ENCODE measurements at regions not wholly inside any gene's neighbourhood (a gene's known extent, or its start where the extent isn't known, plus 50 kb on each side); places are given as distances from the start of the nearest gene placed in this dataset.

DNA sequence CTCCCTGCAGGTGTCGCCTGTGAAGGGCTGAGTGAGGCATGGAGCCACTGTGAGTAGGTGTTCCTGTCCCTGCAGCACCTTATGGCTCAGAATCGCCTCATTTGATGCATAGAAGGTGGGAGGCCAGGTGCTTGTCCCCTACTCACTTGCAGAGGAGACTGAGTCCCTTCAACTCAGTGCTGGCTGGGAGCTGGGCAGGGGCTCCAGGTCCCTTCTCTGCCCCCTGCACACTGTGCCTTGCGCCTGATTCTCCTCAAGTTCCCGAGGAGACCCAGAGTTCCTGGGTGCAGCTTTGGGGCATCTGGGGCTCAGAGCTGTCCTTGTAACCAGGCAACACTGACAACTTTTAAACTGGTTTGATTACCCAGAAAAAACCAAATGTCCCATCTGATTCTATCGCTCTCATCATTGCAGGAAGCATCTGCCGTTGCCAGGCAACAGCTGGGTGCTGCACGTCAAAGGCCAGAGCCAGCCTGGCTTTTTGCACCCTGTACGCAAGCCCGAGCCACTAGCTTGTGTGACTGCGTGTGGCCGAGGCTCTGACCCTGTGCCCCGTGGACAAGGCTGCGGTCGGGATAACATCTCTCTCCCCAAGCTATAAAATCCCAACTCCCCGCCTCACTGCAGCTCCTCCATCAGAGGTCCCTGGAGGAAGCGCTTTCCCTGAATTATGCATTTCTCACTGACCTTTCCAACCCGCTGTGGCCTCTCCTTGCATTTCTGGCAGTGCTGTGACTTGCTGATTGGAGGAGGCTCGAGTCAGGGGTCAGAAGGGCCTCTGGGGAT, 130.8 kb upstream of the HDAC4 start (continued):
- TF ChIP-seq SUZ12 (IDR thresholded peaks at IDR 0.05; ENCODE audit: unreplicated experiment) (no peak), MTA3 (IDR thresholded peaks at IDR 0.05; ENCODE audit: borderline replicate concordance, low read length) (no peak), CREM (IDR thresholded peaks at IDR 0.05; ENCODE audit: low read depth) (no peak)

DNA sequence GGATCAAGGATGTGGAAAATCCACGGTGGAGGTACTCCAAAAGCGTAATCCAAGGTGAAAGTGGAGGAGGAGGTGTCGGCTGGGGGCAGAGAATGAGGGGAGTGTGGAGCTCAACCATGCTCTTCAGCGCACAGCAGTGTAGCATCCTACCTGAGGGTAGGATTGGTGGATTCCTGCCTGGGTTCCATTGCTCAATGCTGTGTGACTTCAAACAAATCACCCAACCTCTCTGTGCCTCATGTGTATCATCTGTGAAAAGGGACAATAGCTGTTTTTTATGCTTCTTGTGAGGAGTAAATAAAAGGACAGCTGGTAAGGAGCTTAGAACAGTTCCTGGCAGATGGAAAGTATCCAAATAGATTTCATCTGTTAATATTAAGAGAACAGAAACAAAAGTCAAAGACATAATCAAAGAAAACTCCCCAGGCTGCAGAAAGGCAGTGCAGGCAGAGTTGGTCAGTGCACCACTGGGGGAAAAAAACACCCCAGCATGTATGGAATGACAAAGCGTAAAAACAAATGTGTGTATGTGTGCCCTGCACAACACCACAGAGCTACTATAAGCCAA, 130.0 kb upstream of the HDAC4 start:
- ChIA-PET CTCF (no interaction called here), RAD21 (ENCODE audit: unreplicated experiment) (no interaction called here), POLR2A (no interaction called here), SMC1A (ENCODE audit: uncharacterized antibody, unreplicated experiment) (no interaction called here)
- WGBS (ENCODE audit: insufficient coverage, insufficient replicate concordance, low lambda C conversion rate, missing lambda C conversion rate) = 34% methylated on average over 5 of the region's 5 CpGs
- intact Hi-C loops (cut with micrococcal nuclease; ENCODE audit: unreplicated experiment) = no loop called here
- no peaks in the 10 kb centered on the region for H3K4me1 ChIP-seq (ENCODE audit: control insufficient read depth, insufficient read depth, low read length)
- no peak overlapping the region for H3K4me3 ChIP-seq
- H3K9me3 ChIP-seq (replicated peaks; ENCODE audit: control insufficient read depth, insufficient read depth, low read length) = no peaks in the 10 kb centered on the region; the same call in 2 of the 3 replicates
- in situ Hi-C loops (cut with MboI) = no loop called here
- no peaks in the 10 kb centered on the region for H3K79me2 ChIP-seq (ENCODE audit: control insufficient read depth, insufficient read depth, low read length)
- H3K27me3 ChIP-seq (replicated peaks in 1 of 2; ENCODE audit: control insufficient read depth in 2 of 2, insufficient read depth in 2 of 2, low read length in 1 of 2) = no peaks in the 10 kb centered on the region
- no TSS peak for BruUV-seq (replicated peaks)
- DNase-seq (ENCODE audit: low read depth, low spot score) = no peak
- H3K27ac ChIP-seq (ENCODE audit: control insufficient read depth, insufficient read depth) = no peak overlapping the region
- no peak for FAIRE-seq
- no peak overlapping the region for H3K4me2 ChIP-seq (ENCODE audit: control insufficient read depth, insufficient read depth)
- no peak overlapping the region for H3K9ac ChIP-seq (ENCODE audit: control insufficient read depth, insufficient read depth, low read length)
- no peaks in the 10 kb centered on the region for H3K36me3 ChIP-seq (ENCODE audit: control insufficient read depth in 2 of 2, insufficient read depth in 2 of 2, low read length in 1 of 2)
- no peaks in the 10 kb centered on the region for H4K20me1 ChIP-seq (ENCODE audit: control insufficient read depth, insufficient read depth)
- ATAC-seq = no peak
- H2AFZ ChIP-seq (ENCODE audit: control insufficient read depth, low read depth, low read length) = no peak overlapping the region
- TF ChIP-seq HDGF (IDR thresholded peaks at IDR 0.05) (no peak), SUPT20H (IDR thresholded peaks at IDR 0.05; ENCODE audit: borderline replicate concordance, control insufficient read depth, low read depth, low read length) (no peak), CBFB (IDR thresholded peaks at IDR 0.05; ENCODE audit: low read depth) (no peak), EP300 (IDR thresholded peaks at IDR 0.05; ENCODE audit: borderline replicate concordance in 1 of 2, control insufficient read depth in 1 of 2, low read depth in 2 of 2, low read length in 2 of 2) (no peak), ZNF274 (IDR thresholded peaks at IDR 0.05; ENCODE audit: insufficient read depth, insufficient read length) (no peak), NR2C2 (IDR thresholded peaks at IDR 0.05; ENCODE audit: borderline replicate concordance, control insufficient read depth, insufficient read length, low read depth) (no peak), WRNIP1 (IDR thresholded peaks at IDR 0.05; ENCODE audit: borderline replicate concordance, low read depth, low read length) (no peak), KLF5 (IDR thresholded peaks at IDR 0.05; ENCODE audit: partially characterized antibody) (no peak), EGR1 (IDR thresholded peaks at IDR 0.05; ENCODE audit: borderline replicate concordance in 1 of 2, low read depth in 2 of 2, low read length in 2 of 2) (no peak), SPI1 (IDR thresholded peaks at IDR 0.05; ENCODE audit: borderline replicate concordance, insufficient read depth, low read depth, low read length) (no peak), EED (IDR thresholded peaks at IDR 0.05; ENCODE audit: low read depth) (no peak)
- TF ChIP-seq, protein P1, sequence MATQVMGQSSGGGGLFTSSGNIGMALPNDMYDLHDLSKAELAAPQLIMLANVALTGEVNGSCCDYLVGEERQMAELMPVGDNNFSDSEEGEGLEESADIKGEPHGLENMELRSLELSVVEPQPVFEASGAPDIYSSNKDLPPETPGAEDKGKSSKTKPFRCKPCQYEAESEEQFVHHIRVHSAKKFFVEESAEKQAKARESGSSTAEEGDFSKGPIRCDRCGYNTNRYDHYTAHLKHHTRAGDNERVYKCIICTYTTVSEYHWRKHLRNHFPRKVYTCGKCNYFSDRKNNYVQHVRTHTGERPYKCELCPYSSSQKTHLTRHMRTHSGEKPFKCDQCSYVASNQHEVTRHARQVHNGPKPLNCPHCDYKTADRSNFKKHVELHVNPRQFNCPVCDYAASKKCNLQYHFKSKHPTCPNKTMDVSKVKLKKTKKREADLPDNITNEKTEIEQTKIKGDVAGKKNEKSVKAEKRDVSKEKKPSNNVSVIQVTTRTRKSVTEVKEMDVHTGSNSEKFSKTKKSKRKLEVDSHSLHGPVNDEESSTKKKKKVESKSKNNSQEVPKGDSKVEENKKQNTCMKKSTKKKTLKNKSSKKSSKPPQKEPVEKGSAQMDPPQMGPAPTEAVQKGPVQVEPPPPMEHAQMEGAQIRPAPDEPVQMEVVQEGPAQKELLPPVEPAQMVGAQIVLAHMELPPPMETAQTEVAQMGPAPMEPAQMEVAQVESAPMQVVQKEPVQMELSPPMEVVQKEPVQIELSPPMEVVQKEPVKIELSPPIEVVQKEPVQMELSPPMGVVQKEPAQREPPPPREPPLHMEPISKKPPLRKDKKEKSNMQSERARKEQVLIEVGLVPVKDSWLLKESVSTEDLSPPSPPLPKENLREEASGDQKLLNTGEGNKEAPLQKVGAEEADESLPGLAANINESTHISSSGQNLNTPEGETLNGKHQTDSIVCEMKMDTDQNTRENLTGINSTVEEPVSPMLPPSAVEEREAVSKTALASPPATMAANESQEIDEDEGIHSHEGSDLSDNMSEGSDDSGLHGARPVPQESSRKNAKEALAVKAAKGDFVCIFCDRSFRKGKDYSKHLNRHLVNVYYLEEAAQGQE (IDR thresholded peaks at IDR 0.05; ENCODE audit: low read depth, low read length) = no peak
- TF ChIP-seq, protein P2, sequence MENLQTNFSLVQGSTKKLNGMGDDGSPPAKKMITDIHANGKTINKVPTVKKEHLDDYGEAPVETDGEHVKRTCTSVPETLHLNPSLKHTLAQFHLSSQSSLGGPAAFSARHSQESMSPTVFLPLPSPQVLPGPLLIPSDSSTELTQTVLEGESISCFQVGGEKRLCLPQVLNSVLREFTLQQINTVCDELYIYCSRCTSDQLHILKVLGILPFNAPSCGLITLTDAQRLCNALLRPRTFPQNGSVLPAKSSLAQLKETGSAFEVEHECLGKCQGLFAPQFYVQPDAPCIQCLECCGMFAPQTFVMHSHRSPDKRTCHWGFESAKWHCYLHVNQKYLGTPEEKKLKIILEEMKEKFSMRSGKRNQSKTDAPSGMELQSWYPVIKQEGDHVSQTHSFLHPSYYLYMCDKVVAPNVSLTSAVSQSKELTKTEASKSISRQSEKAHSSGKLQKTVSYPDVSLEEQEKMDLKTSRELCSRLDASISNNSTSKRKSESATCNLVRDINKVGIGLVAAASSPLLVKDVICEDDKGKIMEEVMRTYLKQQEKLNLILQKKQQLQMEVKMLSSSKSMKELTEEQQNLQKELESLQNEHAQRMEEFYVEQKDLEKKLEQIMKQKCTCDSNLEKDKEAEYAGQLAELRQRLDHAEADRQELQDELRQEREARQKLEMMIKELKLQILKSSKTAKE (IDR thresholded peaks at IDR 0.05; ENCODE audit: low read depth, poor library complexity, severe bottlenecking) = no peak

All from GM12878 (cell line).